ENCODE measurements at regions not wholly inside any gene's neighbourhood (a gene's known extent, or its start where the extent isn't known, plus 50 kb on each side); places are given as distances from the start of the nearest gene placed in this dataset.

DNA sequence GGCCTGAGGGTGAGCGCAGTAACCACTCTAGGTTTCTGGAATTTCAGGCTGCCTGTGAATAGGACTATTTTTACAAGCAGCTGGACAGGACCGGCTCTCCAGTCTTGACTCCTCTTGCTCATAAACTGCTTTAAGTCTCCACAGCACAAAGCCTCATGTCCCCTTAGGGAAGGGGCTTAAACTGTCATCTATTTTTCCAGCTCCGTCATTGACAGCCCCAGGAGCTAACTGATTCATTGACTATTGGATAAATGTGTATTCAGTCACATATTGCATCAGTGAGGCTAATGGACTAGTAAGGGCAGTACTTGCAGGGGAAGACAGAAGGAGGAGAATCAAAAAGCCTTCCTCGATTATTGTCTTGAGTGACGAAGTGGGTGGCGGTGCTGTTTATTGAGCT, 719.4 kb upstream of the ADAMTS16 start:
- TF ChIP-seq CTCF (conservative IDR thresholded peaks at IDR 0.05; ENCODE audit: low read length) (no peak), EZH2phosphoT487 (IDR thresholded peaks at IDR 0.05; ENCODE audit: borderline replicate concordance, low read depth, low read length) (no peak)

Measured in OCI-LY7 (cell line).